MCF 10A (cell line): ENCODE measurements at regions not wholly inside any gene's neighbourhood (a gene's known extent, or its start where the extent isn't known, plus 50 kb on each side); places are given as distances from the start of the nearest gene placed in this dataset.

Source experiments
- BruUV-seq: library from RNA; stranded (reverse); fragments of 400-500 nt; replicated peaks from 2 replicates; lab custom pipeline; 2021; lab: Mats Ljungman, UMichigan
- CTCF ChIA-PET: fragments of 300-600 bp; sonication (Branson Sonifier 250); formaldehyde crosslinking; extraction: SDS; loops from one replicate; lab custom pipeline; 2021; ENCODE audit warnings: antibody characterized with exemption, inconsistent platforms; lab: Yijun Ruan, JAX
- POLR2A ChIA-PET: fragments of 300-600, 350-650 bp; sonication (Branson Sonifier 250); formaldehyde crosslinking; extraction: SDS; loops from one replicate; lab custom pipeline; 2020; ENCODE audit warnings: antibody characterized with exemption, inconsistent platforms; lab: Yijun Ruan, JAX
- DNase-seq: peaks from one replicate; pipeline ENCODE4 v3.0.0-alpha.2; 2018; ENCODE audit not compliant: unreplicated experiment
- H3K27ac Mint-ChIP-seq: one replicate; pipeline ENCODE4 v1.8.0; 2022; ENCODE audit warnings: mild to moderate bottlenecking, low read depth, mixed read lengths; ENCODE audit not compliant: unreplicated experiment
- H3K27me3 Mint-ChIP-seq: one replicate; pipeline ENCODE4 v1.8.0; 2022; ENCODE audit warnings: mixed read lengths; ENCODE audit not compliant: insufficient read depth, unreplicated experiment
- H3K36me3 Mint-ChIP-seq: one replicate; pipeline ENCODE4 v1.8.0; 2022; ENCODE audit warnings: mild to moderate bottlenecking, moderate library complexity, mixed read lengths; ENCODE audit not compliant: insufficient read depth, unreplicated experiment
- H3K4me1 Mint-ChIP-seq: one replicate; pipeline ENCODE4 v1.8.0; 2022; ENCODE audit warnings: mixed read lengths; ENCODE audit not compliant: insufficient read depth, unreplicated experiment
- H3K4me3 Mint-ChIP-seq: one replicate; pipeline ENCODE4 v1.8.0; 2022; ENCODE audit warnings: mild to moderate bottlenecking, moderate library complexity, mixed read lengths; ENCODE audit not compliant: unreplicated experiment
- H3K9me3 Mint-ChIP-seq: one replicate; pipeline ENCODE4 v1.8.0; 2022; ENCODE audit warnings: mixed read lengths; ENCODE audit not compliant: unreplicated experiment
- intact Hi-C: fragments of 100-400 bp; cut with micrococcal nuclease; formaldehyde crosslinking; loops from 2 replicates; pipeline ENCODE4 v1.14.1; 2022
- TF ChIP-seq, protein P1 (sequence below): fragments of 200-600 bp; IDR thresholded peaks from one replicate; pipeline ENCODE4 v1.8.0; 2022; ENCODE audit warnings: antibody characterized with exemption, mild to moderate bottlenecking; ENCODE audit not compliant: unreplicated experiment

DNA sequence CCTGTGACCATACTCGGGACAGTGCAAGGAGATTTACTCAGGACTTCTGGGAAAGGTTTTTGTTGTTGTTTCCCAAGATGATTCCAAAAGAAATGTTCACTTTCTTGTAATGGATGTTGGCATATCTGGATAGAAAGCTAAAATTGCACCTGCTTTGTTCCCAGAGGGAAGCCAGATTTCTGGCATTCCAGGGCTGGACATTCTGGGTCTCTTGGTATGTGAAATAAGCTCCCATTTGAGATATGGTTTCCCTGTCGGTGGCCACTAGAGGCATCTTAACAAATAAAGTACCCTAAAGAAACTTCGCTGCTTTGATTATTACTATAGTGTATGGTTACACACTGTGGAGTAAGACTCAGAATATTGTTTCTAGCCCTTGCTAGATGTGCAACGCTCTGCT lies 737.3 kb downstream of the BRINP1 start:
- H3K36me3 Mint-ChIP-seq: peaks cover 4% of the 10 kb centered on the region
- no peak overlapping the region for H3K27ac Mint-ChIP-seq
- intact Hi-C loops: no loop called here
- H3K27me3 Mint-ChIP-seq: no peaks in the 10 kb centered on the region
- no TSS peak for BruUV-seq
- TF ChIP-seq, protein P1, sequence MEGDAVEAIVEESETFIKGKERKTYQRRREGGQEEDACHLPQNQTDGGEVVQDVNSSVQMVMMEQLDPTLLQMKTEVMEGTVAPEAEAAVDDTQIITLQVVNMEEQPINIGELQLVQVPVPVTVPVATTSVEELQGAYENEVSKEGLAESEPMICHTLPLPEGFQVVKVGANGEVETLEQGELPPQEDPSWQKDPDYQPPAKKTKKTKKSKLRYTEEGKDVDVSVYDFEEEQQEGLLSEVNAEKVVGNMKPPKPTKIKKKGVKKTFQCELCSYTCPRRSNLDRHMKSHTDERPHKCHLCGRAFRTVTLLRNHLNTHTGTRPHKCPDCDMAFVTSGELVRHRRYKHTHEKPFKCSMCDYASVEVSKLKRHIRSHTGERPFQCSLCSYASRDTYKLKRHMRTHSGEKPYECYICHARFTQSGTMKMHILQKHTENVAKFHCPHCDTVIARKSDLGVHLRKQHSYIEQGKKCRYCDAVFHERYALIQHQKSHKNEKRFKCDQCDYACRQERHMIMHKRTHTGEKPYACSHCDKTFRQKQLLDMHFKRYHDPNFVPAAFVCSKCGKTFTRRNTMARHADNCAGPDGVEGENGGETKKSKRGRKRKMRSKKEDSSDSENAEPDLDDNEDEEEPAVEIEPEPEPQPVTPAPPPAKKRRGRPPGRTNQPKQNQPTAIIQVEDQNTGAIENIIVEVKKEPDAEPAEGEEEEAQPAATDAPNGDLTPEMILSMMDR: no peak
- no peaks in the 10 kb centered on the region for H3K4me1 Mint-ChIP-seq
- H3K4me3 Mint-ChIP-seq: no peak overlapping the region
- no peak for DNase-seq
- ChIA-PET CTCF (no interaction called here), POLR2A (no interaction called here)
- H3K9me3 Mint-ChIP-seq: peaks cover 23% of the 10 kb centered on the region

- no peak for DNase-seq
- ChIA-PET POLR2A (no interaction called here), CTCF (no interaction called here)
- Mint-ChIP-seq H3K4me1 (no peaks in the 10 kb centered on the region), H3K27ac (no peak overlapping the region), H3K9me3 (peaks cover 32% of the 10 kb centered on the region), H3K4me3 (no peak overlapping the region), H3K36me3 (peaks cover 4% of the 10 kb centered on the region), H3K27me3 (no peaks in the 10 kb centered on the region)
- BruUV-seq: no TSS peak
- TF ChIP-seq, protein P1: no peak
- intact Hi-C loops: no loop called here
These were observed 733.8 kb downstream of the BRINP1 start for GRCh38 chr9:118635416-118635815.

GRCh38 chr9:118637681-118638080 lies 731.6 kb downstream of the BRINP1 start:
- CTCF ChIA-PET: interaction anchor here (0.5 to 0.7 kb wide), 2 partner anchors 18 to 960 kb away, joined by 3 read pairs; no protein-coding TSS in a partner anchor
- Mint-ChIP-seq H3K9me3 (peaks cover 21% of the 10 kb centered on the region), H3K4me1 (no peaks in the 10 kb centered on the region), H3K36me3 (peaks cover 4% of the 10 kb centered on the region), H3K27me3 (no peaks in the 10 kb centered on the region), H3K4me3 (no peak overlapping the region), H3K27ac (no peak overlapping the region)
- DNase-seq: no peak
- intact Hi-C loops: no loop called here
- POLR2A ChIA-PET: interaction anchor here (0.9 to 1.7 kb wide), 2 partner anchors 13 to 1800 kb away, joined by 3 to 4 read pairs; no protein-coding TSS in a partner anchor
- TF ChIP-seq, protein P1: no peak
- BruUV-seq: no TSS peak

- H3K4me1 Mint-ChIP-seq: peaks cover 10% of the 10 kb centered on the region
- H3K4me3 Mint-ChIP-seq: no peak overlapping the region
- intact Hi-C loops: no loop called here
- no TSS peak for BruUV-seq
- DNase-seq: peak; percentile 21
- TF ChIP-seq, protein P1: no peak
- H3K9me3 Mint-ChIP-seq: peaks cover 18% of the 10 kb centered on the region
- no peaks in the 10 kb centered on the region for H3K27me3 Mint-ChIP-seq
- CTCF ChIA-PET: interaction anchor here (0.6 to 0.7 kb wide), 3 partner anchors 355 to 497 kb away, joined by 4 to 5 read pairs (median 4); no protein-coding TSS in a partner anchor
- H3K36me3 Mint-ChIP-seq: no peaks in the 10 kb centered on the region
- POLR2A ChIA-PET: no interaction called here
- H3K27ac Mint-ChIP-seq: no peak overlapping the region
These were observed 728.2 kb downstream of the BRINP1 start for GRCh38 chr9:118640836-118641560.
